CD14-positive monocyte (primary cell): ENCODE measurements at regions not wholly inside any gene's neighbourhood (a gene's known extent, or its start where the extent isn't known, plus 50 kb on each side); places are given as distances from the start of the nearest gene placed in this dataset.

ENCODE experiments used
- DNase-seq, 3 donors: peaks; one replicate each; pipeline ENCODE4 v3.0.0-alpha.2; 2011 to 2022
- H2AFZ ChIP-seq: 2 replicates; pipeline ENCODE4 v1.6.0; 2012; ENCODE audit warnings: mild to moderate bottlenecking, low read depth, low read length, inconsistent platforms; ENCODE audit not compliant: insufficient read depth, poor library complexity, severe bottlenecking
- H3K27ac ChIP-seq, 2 donors: 1 replicate in 1 of 2; 2 replicates in 1 of 2; pipeline ENCODE4 v1.5.1; 2012 to 2013; ENCODE audit warnings: low read length in 2 of 2, control low read depth in 1 of 2, inconsistent platforms in 1 of 2, low read depth in 1 of 2, mild to moderate bottlenecking in 1 of 2
- H3K27me3 ChIP-seq, 2 donors: one replicate each; pipeline versions ENCODE4 v1.6.0 to v1.6.1; 2011 to 2013; ENCODE audit warnings: low read length in 2 of 2; ENCODE audit not compliant: control insufficient read depth in 2 of 2, insufficient read depth in 2 of 2
- H3K36me3 ChIP-seq, 2 donors: replicated peaks in 1 of 2; 1 replicate in 1 of 2; 2 replicates in 1 of 2; pipeline versions ENCODE4 v1.5.1 to v1.6.1; 2012 to 2013; ENCODE audit warnings: low read length in 2 of 2, control low read depth in 1 of 2, inconsistent platforms in 1 of 2, mild to moderate bottlenecking in 1 of 2; ENCODE audit not compliant: insufficient read depth in 2 of 2, control insufficient read depth in 1 of 2
- H3K4me1 ChIP-seq, 2 donors: 1 replicate in 1 of 2; 2 replicates in 1 of 2; pipeline versions ENCODE4 v1.5.1 to v1.6.1; 2012 to 2013; ENCODE audit warnings: low read length in 2 of 2, control low read depth in 1 of 2, inconsistent platforms in 1 of 2, mild to moderate bottlenecking in 1 of 2, moderate library complexity in 1 of 2; ENCODE audit not compliant: insufficient read depth in 2 of 2, control insufficient read depth in 1 of 2
- H3K4me2 ChIP-seq: replicated peaks from 2 replicates; pipeline ENCODE3; 2012; ENCODE audit warnings: low read length, moderate library complexity, mild to moderate bottlenecking; ENCODE audit not compliant: poor library complexity, severe bottlenecking; ENCODE audit errors: extremely low read depth
- H3K4me3 ChIP-seq, 3 experiments: fragments of 200-600 bp in 1 of 3; sonication (generic) in 1 of 3; replicated peaks in 1 of 3; 1 replicate in 2 of 3; 2 replicates in 1 of 3; pipeline ENCODE4 v1.5.1; 2011 to 2013; ENCODE audit warnings: low read length in 3 of 3, mild to moderate bottlenecking in 3 of 3, control low read depth in 2 of 3, low read depth in 2 of 3, inconsistent platforms in 1 of 3, moderate library complexity in 1 of 3
- H3K79me2 ChIP-seq: 2 replicates; pipeline ENCODE4 v1.6.0; 2012; ENCODE audit warnings: mild to moderate bottlenecking, control low read depth, inconsistent platforms, low read length, moderate library complexity; ENCODE audit not compliant: insufficient read depth
- H3K9ac ChIP-seq: 2 replicates; pipeline ENCODE4 v1.6.0; 2017; ENCODE audit warnings: low read length, mild to moderate bottlenecking; ENCODE audit not compliant: insufficient read depth, poor library complexity, severe bottlenecking
- H3K9me3 ChIP-seq, 2 donors: replicated peaks in 1 of 2; 1 replicate in 1 of 2; 2 replicates in 1 of 2; pipeline versions ENCODE4 v1.5.1 to v1.6.1; 2012 to 2013; ENCODE audit warnings: low read length in 2 of 2, control low read depth in 1 of 2; ENCODE audit not compliant: control insufficient read depth in 1 of 2, insufficient read depth in 1 of 2
- H4K20me1 ChIP-seq: 2 replicates; pipeline ENCODE4 v1.6.0; 2012; ENCODE audit warnings: mild to moderate bottlenecking, low read length, control low read depth, moderate library complexity; ENCODE audit not compliant: insufficient read depth
- H3K27ac Mint-ChIP-seq, 7 donors: one replicate each; pipeline ENCODE4 v1.8.0; 2020; ENCODE audit warnings: mild to moderate bottlenecking in 7 of 7, mixed read lengths in 7 of 7, moderate library complexity in 6 of 7, inconsistent platforms in 2 of 7
- H3K27me3 Mint-ChIP-seq, 3 donors: one replicate each; pipeline ENCODE4 v1.8.0; 2021 to 2022; ENCODE audit warnings: low read depth in 3 of 3, mild to moderate bottlenecking in 3 of 3, mixed read lengths in 3 of 3, moderate library complexity in 3 of 3, inconsistent platforms in 1 of 3
- H3K36me3 Mint-ChIP-seq, 2 donors: one replicate each; pipeline ENCODE4 v1.8.0; 2020; ENCODE audit warnings: mixed read lengths in 2 of 2, inconsistent platforms in 1 of 2, mild to moderate bottlenecking in 1 of 2
- H3K4me1 Mint-ChIP-seq: one replicate; pipeline ENCODE4 v1.8.0; 2020; ENCODE audit warnings: mild to moderate bottlenecking, mixed read lengths
- H3K4me3 Mint-ChIP-seq, 2 donors: one replicate each; pipeline ENCODE4 v1.8.0; 2020; ENCODE audit warnings: mild to moderate bottlenecking in 2 of 2, mixed read lengths in 2 of 2, moderate library complexity in 1 of 2
- H3K9me3 Mint-ChIP-seq, 7 donors: one replicate each; pipeline ENCODE4 v1.8.0; 2020 to 2022; ENCODE audit warnings: mixed read lengths in 7 of 7, mild to moderate bottlenecking in 6 of 7, moderate library complexity in 6 of 7, inconsistent platforms in 2 of 7
- WGBS: methylation state at CpG from one replicate; pipeline ENCODE4 v1.1.5; 2013; ENCODE audit warnings: missing lambda C conversion rate; ENCODE audit not compliant: insufficient coverage; 5-methylcytosine and 5-hydroxymethylcytosine counted together
- intact Hi-C, 2 donors: fragments of 100-400 bp; cut with micrococcal nuclease; formaldehyde crosslinking; loops; one replicate each; pipeline versions ENCODE4 v1.15.0 to v1.15.1; 2023
- TF ChIP-seq, protein P1 (sequence below): fragments of 200-600 bp; IDR thresholded peaks from one replicate; pipeline ENCODE4 v1.8.0; 2022; ENCODE audit warnings: antibody characterized with exemption, mild to moderate bottlenecking

DNA sequence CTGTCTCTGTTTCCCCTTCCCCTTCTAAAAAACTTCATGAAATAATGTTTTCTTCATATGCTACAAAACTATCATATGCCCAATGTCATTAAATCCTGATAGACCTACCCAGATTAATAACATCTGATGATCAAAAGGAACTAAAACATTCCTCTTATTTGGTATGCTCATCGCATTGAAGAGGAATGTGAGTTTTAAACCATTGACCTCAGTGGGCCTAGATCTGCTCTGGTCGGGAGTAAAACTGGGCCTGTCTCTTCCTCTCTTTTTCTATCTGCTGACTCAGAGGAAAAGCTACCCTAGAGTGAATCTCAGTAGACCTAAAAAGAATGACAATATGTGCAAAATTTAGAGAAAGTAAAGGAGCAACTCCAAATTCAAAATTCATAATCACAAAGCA, 275.8 kb downstream of the SATB1 start:
- peaks cover 0 to 3% of the 10 kb centered on the region in 2 donors for H3K4me1 ChIP-seq
- H3K4me2 ChIP-seq = no peak overlapping the region
- H3K79me2 ChIP-seq = no peaks in the 10 kb centered on the region
- WGBS = no CpG with 5 or more reads among the region's 2 CpGs
- Mint-ChIP-seq H3K4me3 (no peak overlapping the region), H3K9me3 (peaks cover 0 to 2% (median 0%) of the 10 kb centered on the region in 7 donors), H3K36me3 (no peaks in the 10 kb centered on the region), H3K27me3 (no peaks in the 10 kb centered on the region), H3K27ac (no peak overlapping the region), H3K4me1 (peaks cover 6% of the 10 kb centered on the region)
- H2AFZ ChIP-seq = no peak overlapping the region
- no peak for DNase-seq
- no peak overlapping the region for H3K9ac ChIP-seq
- no peak overlapping the region for H3K27ac ChIP-seq
- no peaks in the 10 kb centered on the region for H3K9me3 ChIP-seq
- H3K36me3 ChIP-seq = no peaks in the 10 kb centered on the region
- H4K20me1 ChIP-seq = no peaks in the 10 kb centered on the region
- no peaks in the 10 kb centered on the region for H3K27me3 ChIP-seq
- intact Hi-C loops = no loop called here
- H3K4me3 ChIP-seq = no peak overlapping the region
- TF ChIP-seq, protein P1, sequence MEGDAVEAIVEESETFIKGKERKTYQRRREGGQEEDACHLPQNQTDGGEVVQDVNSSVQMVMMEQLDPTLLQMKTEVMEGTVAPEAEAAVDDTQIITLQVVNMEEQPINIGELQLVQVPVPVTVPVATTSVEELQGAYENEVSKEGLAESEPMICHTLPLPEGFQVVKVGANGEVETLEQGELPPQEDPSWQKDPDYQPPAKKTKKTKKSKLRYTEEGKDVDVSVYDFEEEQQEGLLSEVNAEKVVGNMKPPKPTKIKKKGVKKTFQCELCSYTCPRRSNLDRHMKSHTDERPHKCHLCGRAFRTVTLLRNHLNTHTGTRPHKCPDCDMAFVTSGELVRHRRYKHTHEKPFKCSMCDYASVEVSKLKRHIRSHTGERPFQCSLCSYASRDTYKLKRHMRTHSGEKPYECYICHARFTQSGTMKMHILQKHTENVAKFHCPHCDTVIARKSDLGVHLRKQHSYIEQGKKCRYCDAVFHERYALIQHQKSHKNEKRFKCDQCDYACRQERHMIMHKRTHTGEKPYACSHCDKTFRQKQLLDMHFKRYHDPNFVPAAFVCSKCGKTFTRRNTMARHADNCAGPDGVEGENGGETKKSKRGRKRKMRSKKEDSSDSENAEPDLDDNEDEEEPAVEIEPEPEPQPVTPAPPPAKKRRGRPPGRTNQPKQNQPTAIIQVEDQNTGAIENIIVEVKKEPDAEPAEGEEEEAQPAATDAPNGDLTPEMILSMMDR = no peak

DNA sequence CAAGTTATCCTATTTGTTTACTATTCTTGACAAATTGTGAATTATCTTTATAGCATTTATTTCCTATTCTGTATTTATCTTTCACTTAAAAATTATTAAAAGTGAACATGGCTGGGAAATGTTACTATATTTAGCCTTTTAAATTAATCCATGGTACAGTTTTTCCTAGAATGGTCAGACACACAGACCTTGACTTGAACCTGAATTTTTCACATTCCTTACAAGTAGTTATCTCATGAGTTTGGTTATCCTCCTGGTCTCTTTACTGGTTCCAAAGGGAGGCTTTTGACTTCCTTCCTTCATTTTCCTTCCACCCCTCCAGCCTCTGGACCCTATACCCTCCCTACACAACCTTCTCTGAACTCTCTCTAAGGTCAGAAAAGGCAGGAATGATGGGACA, 280.6 kb downstream of the SATB1 start:
- no peak overlapping the region for H3K4me3 Mint-ChIP-seq
- Histone ChIP-seq H3K4me3 (no peak overlapping the region), H3K27ac (no peak overlapping the region), H3K4me1 (no peaks in the 10 kb centered on the region), H3K27me3 (no peaks in the 10 kb centered on the region), H3K4me2 (no peak overlapping the region), H3K79me2 (no peaks in the 10 kb centered on the region), H2AFZ (no peak overlapping the region), H3K9me3 (no peaks in the 10 kb centered on the region), H3K9ac (no peak overlapping the region), H3K36me3 (no peaks in the 10 kb centered on the region), H4K20me1 (no peaks in the 10 kb centered on the region)
- H3K27ac Mint-ChIP-seq = no peak overlapping the region
- intact Hi-C loops = no loop called here
- H3K4me1 Mint-ChIP-seq = no peaks in the 10 kb centered on the region
- TF ChIP-seq, protein P1 = no peak
- H3K36me3 Mint-ChIP-seq = no peaks in the 10 kb centered on the region
- no peak for DNase-seq
- H3K9me3 Mint-ChIP-seq = peaks cover 0 to 2% (median 0%) of the 10 kb centered on the region in 7 donors
- no peaks in the 10 kb centered on the region for H3K27me3 Mint-ChIP-seq
